Astrocyte (in vitro differentiated cells and primary cell): ENCODE measurements at regions not wholly inside any gene's neighbourhood (a gene's known extent, or its start where the extent isn't known, plus 50 kb on each side); places are given as distances from the start of the nearest gene placed in this dataset.

Experiments
- DNase-seq: peaks from one replicate; pipeline ENCODE4 v3.0.0-alpha.2; 2010; ENCODE audit warnings: low read depth
- FAIRE-seq: peaks from 2 replicates; lab custom pipeline; 2011; peaks lifted over from hg19 to GRCh38; lab: Jason Lieb, UNC
- H2AFZ ChIP-seq: 2 replicates; pipeline ENCODE4 v1.6.0; 2012; ENCODE audit warnings: low read depth, low read length, inconsistent platforms
- H3K27ac ChIP-seq: 2 replicates; pipeline ENCODE4 v1.5.1; 2011; ENCODE audit warnings: low read depth, low read length, inconsistent platforms
- H3K27me3 ChIP-seq: 2 replicates; pipeline ENCODE4 v1.6.0; 2011; ENCODE audit warnings: low read length, inconsistent platforms; ENCODE audit not compliant: insufficient read depth
- H3K36me3 ChIP-seq: 2 replicates; pipeline ENCODE4 v1.5.1; 2011; ENCODE audit warnings: low read length, inconsistent platforms; ENCODE audit not compliant: insufficient read depth
- H3K4me1 ChIP-seq: 2 replicates; pipeline ENCODE4 v1.5.1; 2011; ENCODE audit warnings: low read length, inconsistent platforms; ENCODE audit not compliant: insufficient read depth
- H3K4me2 ChIP-seq: 2 replicates; pipeline ENCODE4 v1.6.0; 2012; ENCODE audit warnings: low read length, inconsistent platforms
- H3K4me3 ChIP-seq: 2 replicates; pipeline ENCODE4 v1.5.1; 2011; ENCODE audit warnings: low read depth, mild to moderate bottlenecking, low read length, inconsistent platforms; ENCODE audit not compliant: insufficient read depth
- H3K79me2 ChIP-seq: 2 replicates; pipeline ENCODE4 v1.6.0; 2012; ENCODE audit warnings: mild to moderate bottlenecking, low read length, inconsistent platforms; ENCODE audit not compliant: insufficient read depth
- H3K9ac ChIP-seq: 2 replicates; pipeline ENCODE4 v1.6.0; 2012; ENCODE audit warnings: mild to moderate bottlenecking, low read length, inconsistent platforms
- H3K9me3 ChIP-seq: 2 replicates; pipeline ENCODE4 v1.5.1; 2012; ENCODE audit warnings: low read depth, mild to moderate bottlenecking, low read length, inconsistent platforms; ENCODE audit not compliant: insufficient read depth
- H4K20me1 ChIP-seq: 2 replicates; pipeline ENCODE4 v1.6.0; 2012; ENCODE audit warnings: low read length, inconsistent platforms; ENCODE audit not compliant: insufficient read depth
- H3K27ac Mint-ChIP-seq: one replicate; pipeline ENCODE4 v1.8.0; 2021; ENCODE audit warnings: mild to moderate bottlenecking, mixed read lengths; ENCODE audit not compliant: unreplicated experiment
- H3K27me3 Mint-ChIP-seq: one replicate; pipeline ENCODE4 v1.8.0; 2021; ENCODE audit warnings: low read depth, mixed read lengths; ENCODE audit not compliant: unreplicated experiment
- H3K36me3 Mint-ChIP-seq: one replicate; pipeline ENCODE4 v1.8.0; 2021; ENCODE audit warnings: low read depth, mixed read lengths; ENCODE audit not compliant: unreplicated experiment
- H3K4me1 Mint-ChIP-seq: one replicate; pipeline ENCODE4 v1.8.0; 2021; ENCODE audit warnings: low read depth, mixed read lengths; ENCODE audit not compliant: unreplicated experiment
- H3K4me3 Mint-ChIP-seq: one replicate; pipeline ENCODE4 v1.8.0; 2021; ENCODE audit warnings: mild to moderate bottlenecking, moderate library complexity, mixed read lengths; ENCODE audit not compliant: unreplicated experiment
- H3K9me3 Mint-ChIP-seq: one replicate; pipeline ENCODE4 v1.8.0; 2021; ENCODE audit warnings: mild to moderate bottlenecking, mixed read lengths; ENCODE audit not compliant: unreplicated experiment
- CTCF ChIP-seq: IDR thresholded peaks from 2 replicates; pipeline ENCODE4 v1.5.1; 2011; ENCODE audit warnings: low read depth, mild to moderate bottlenecking, inconsistent platforms, low read length, moderate library complexity; ENCODE audit not compliant: insufficient read depth
- EZH2 ChIP-seq: IDR thresholded peaks from 2 replicates; pipeline ENCODE4 v1.6.1; 2012; ENCODE audit warnings: mild to moderate bottlenecking, low read length, inconsistent platforms; ENCODE audit not compliant: insufficient read depth

- Histone ChIP-seq H3K4me2 (no peak overlapping the region), H4K20me1 (no peaks in the 10 kb centered on the region), H3K27ac (no peak overlapping the region), H3K4me3 (no peak overlapping the region), H3K27me3 (no peaks in the 10 kb centered on the region), H3K9ac (no peak overlapping the region), H3K9me3 (peaks cover 11% of the 10 kb centered on the region), H3K79me2 (no peaks in the 10 kb centered on the region), H3K36me3 (no peaks in the 10 kb centered on the region), H2AFZ (no peak overlapping the region), H3K4me1 (no peaks in the 10 kb centered on the region)
- Mint-ChIP-seq H3K4me3 (no peak overlapping the region), H3K4me1 (no peaks in the 10 kb centered on the region), H3K36me3 (no peaks in the 10 kb centered on the region), H3K9me3 (peaks cover 2% of the 10 kb centered on the region), H3K27me3 (peaks cover 18% of the 10 kb centered on the region), H3K27ac (no peak overlapping the region)
- FAIRE-seq (no peak), DNase-seq (no peak)
- no peak for TF ChIP-seq CTCF
- no peak for TF ChIP-seq EZH2
These were observed 179.9 kb downstream of the NPHP4 start for GRCh38 chr1:5812295-5812694.

- H3K27ac ChIP-seq: no peak overlapping the region
- Mint-ChIP-seq H3K4me1 (no peaks in the 10 kb centered on the region), H3K9me3 (peaks cover 2% of the 10 kb centered on the region), H3K27me3 (peaks cover 16% of the 10 kb centered on the region), H3K4me3 (no peak overlapping the region), H3K27ac (no peak overlapping the region), H3K36me3 (no peaks in the 10 kb centered on the region)
- no peak overlapping the region for H3K4me2 ChIP-seq
- H3K4me3 ChIP-seq: no peak overlapping the region
- no peak overlapping the region for H3K9ac ChIP-seq
- H3K27me3 ChIP-seq: no peaks in the 10 kb centered on the region
- no peaks in the 10 kb centered on the region for H4K20me1 ChIP-seq
- H3K4me1 ChIP-seq: no peaks in the 10 kb centered on the region
- TF ChIP-seq CTCF: no peak
- TF ChIP-seq EZH2: no peak
- no peak overlapping the region for H2AFZ ChIP-seq
- H3K79me2 ChIP-seq: no peaks in the 10 kb centered on the region
- no peak for FAIRE-seq
- DNase-seq: no peak
- no peaks in the 10 kb centered on the region for H3K36me3 ChIP-seq
- H3K9me3 ChIP-seq: peaks cover 11% of the 10 kb centered on the region
These were observed 180.8 kb downstream of the NPHP4 start for GRCh38 chr1:5811419-5811818.

GRCh38 chr1:5810553-5811270 is 181.5 kb downstream of the NPHP4 start:
- FAIRE-seq: no peak

More at GRCh38 chr1:5810553-5811270, 181.5 kb downstream of the NPHP4 start:
- H3K4me1 ChIP-seq: no peaks in the 10 kb centered on the region
- H3K4me3 Mint-ChIP-seq: no peak overlapping the region
- H2AFZ ChIP-seq: no peak overlapping the region
- TF ChIP-seq CTCF: no peak
- TF ChIP-seq EZH2: no peak
- H4K20me1 ChIP-seq: no peaks in the 10 kb centered on the region
- no peak overlapping the region for H3K4me2 ChIP-seq
- H3K9ac ChIP-seq: no peak overlapping the region
- H3K9me3 Mint-ChIP-seq: no peaks in the 10 kb centered on the region
- no peaks in the 10 kb centered on the region for H3K27me3 ChIP-seq
- no peak for DNase-seq
- H3K79me2 ChIP-seq: no peaks in the 10 kb centered on the region
- H3K9me3 ChIP-seq: peaks cover 11% of the 10 kb centered on the region
- H3K27me3 Mint-ChIP-seq: peaks cover 11% of the 10 kb centered on the region
- no peaks in the 10 kb centered on the region for H3K36me3 ChIP-seq
- no peak overlapping the region for H3K4me3 ChIP-seq
- H3K27ac Mint-ChIP-seq: no peak overlapping the region
- no peak overlapping the region for H3K27ac ChIP-seq
- no peaks in the 10 kb centered on the region for H3K4me1 Mint-ChIP-seq
- H3K36me3 Mint-ChIP-seq: no peaks in the 10 kb centered on the region
